ENCODE measurements at regions not wholly inside any gene's neighbourhood (a gene's known extent, or its start where the extent isn't known, plus 50 kb on each side); places are given as distances from the start of the nearest gene placed in this dataset.

GRCh38 chr22:48574776-48575617, 1252.7 kb downstream of the BRD1 start:
- TF ChIP-seq CTCF (IDR thresholded peaks at IDR 0.05) (peak in 2 of 4 experiments; percentile 15 to 26), POLR2A (IDR thresholded peaks at IDR 0.05) (no peak), POLR2AphosphoS5 (IDR thresholded peaks at IDR 0.05) (no peak)
